ENCODE measurements at regions not wholly inside any gene's neighbourhood (a gene's known extent, or its start where the extent isn't known, plus 50 kb on each side); places are given as distances from the start of the nearest gene placed in this dataset.

- DNase-seq = no peak
Measured at GRCh38 chr2:96438589-96438988, 66.6 kb downstream of the NEURL3 start.

- no peak for DNase-seq
Measured at GRCh38 chr2:96437512-96437911, 67.6 kb downstream of the NEURL3 start.

GRCh38 chr2:96436961-96437360, 68.2 kb downstream of the NEURL3 start:
- DNase-seq = no peak

- no peak for DNase-seq
Measured at GRCh38 chr2:96436416-96436815, 68.7 kb downstream of the NEURL3 start.

- DNase-seq = no peak
Measured at GRCh38 chr2:96431319-96431718, 73.8 kb downstream of the NEURL3 start.

- DNase-seq = no peak
Measured at GRCh38 chr2:96430394-96430988, 74.7 kb downstream of the NEURL3 start.

GRCh38 chr2:96427917-96428316, 77.2 kb downstream of the NEURL3 start:
- peak; percentile 81 for DNase-seq

GRCh38 chr2:96427169-96427568, 78.0 kb downstream of the NEURL3 start:
- no peak for DNase-seq

GRCh38 chr2:96423828-96424227, 81.3 kb downstream of the NEURL3 start:
- peak; percentile 22 for DNase-seq

All from EL (cell line).